ENCODE measurements at regions not wholly inside any gene's neighbourhood (a gene's known extent, or its start where the extent isn't known, plus 50 kb on each side); places are given as distances from the start of the nearest gene placed in this dataset.

DNA sequence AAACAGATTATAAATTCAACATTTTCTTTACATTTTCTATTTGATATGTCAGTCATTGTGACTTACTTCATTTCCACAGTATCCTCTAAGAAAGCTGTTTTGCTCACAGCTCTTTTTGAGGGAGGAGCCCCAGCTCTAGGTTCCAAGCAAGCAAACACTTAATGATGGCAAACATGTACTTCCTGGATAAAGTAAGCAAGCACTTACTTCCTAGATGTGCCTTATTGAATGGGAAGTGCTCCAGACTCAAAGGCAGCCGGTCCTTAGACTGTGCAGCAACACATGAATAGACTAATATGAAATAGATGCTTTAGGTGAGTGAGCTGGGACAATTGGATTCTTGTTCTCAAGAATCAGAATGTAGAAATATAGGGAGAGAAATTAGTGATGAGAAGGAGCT lies 2149.8 kb upstream of the PIK3C3 start:
- H3K4me3 ChIP-seq (ENCODE audit: low read depth, low read length) = no peak overlapping the region
- H3K27me3 ChIP-seq (ENCODE audit: control insufficient read depth, insufficient read depth, low read length) = no peaks in the 10 kb centered on the region
- DNase-seq (ENCODE audit: low read depth) (no peak), FAIRE-seq (no peak)
- TF ChIP-seq, protein P1, sequence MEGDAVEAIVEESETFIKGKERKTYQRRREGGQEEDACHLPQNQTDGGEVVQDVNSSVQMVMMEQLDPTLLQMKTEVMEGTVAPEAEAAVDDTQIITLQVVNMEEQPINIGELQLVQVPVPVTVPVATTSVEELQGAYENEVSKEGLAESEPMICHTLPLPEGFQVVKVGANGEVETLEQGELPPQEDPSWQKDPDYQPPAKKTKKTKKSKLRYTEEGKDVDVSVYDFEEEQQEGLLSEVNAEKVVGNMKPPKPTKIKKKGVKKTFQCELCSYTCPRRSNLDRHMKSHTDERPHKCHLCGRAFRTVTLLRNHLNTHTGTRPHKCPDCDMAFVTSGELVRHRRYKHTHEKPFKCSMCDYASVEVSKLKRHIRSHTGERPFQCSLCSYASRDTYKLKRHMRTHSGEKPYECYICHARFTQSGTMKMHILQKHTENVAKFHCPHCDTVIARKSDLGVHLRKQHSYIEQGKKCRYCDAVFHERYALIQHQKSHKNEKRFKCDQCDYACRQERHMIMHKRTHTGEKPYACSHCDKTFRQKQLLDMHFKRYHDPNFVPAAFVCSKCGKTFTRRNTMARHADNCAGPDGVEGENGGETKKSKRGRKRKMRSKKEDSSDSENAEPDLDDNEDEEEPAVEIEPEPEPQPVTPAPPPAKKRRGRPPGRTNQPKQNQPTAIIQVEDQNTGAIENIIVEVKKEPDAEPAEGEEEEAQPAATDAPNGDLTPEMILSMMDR (IDR thresholded peaks at IDR 0.05; ENCODE audit: insufficient read depth, low read length, severe bottlenecking) = no peak
- H3K36me3 ChIP-seq (ENCODE audit: control insufficient read depth, insufficient read depth, low read length) = no peaks in the 10 kb centered on the region

DNA sequence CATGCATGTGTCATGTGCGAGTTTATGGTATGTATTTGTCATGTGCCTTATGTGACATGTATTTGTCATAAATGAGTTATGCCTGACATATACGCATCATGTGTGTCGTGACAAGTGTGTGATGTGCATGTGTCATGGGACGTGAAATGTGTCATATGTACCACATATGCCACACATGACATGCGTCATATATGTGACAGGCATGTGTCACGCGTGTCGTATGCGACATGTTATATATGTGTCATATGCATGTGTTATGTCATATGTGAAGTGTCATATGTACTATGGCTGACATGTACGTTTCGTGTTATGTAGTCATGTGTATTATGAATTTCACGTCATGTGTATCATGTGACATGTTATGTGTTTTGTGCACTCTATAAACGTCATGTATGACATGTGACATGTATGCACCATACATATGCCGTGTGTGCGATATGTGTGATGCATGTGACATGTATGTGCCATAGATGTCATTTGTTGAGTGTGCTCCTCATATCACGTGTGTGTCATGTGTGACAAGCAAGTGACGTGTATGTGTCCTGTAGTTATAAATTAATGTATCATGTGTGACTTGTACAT lies 2152.3 kb upstream of the PIK3C3 start:
- DNase-seq (ENCODE audit: low read depth) (no peak), FAIRE-seq (no peak)
- Histone ChIP-seq H3K4me3 (ENCODE audit: low read depth, low read length) (no peak overlapping the region), H3K27me3 (ENCODE audit: control insufficient read depth, insufficient read depth, low read length) (no peaks in the 10 kb centered on the region), H3K36me3 (ENCODE audit: control insufficient read depth, insufficient read depth, low read length) (no peaks in the 10 kb centered on the region)
- TF ChIP-seq, protein P1 (IDR thresholded peaks at IDR 0.05; ENCODE audit: insufficient read depth, low read length, severe bottlenecking) = no peak

DNA sequence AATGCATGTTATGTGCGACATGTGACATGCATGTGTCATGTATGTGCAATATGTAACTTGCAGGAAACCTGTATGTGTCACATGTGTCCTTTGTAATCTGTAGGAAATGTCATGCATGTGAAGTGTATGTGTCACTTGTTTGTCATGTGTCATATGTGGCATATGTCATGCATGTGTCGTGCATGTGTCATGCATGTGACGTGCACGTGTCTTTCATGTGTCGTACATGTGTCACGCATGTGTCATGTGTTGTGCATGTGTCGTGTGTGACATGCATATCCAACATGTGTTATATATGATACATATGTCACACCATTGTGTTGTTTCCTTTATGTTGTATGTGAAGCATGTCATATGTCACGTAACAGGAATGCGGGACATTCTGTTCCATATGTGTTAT lies 2153.2 kb upstream of the PIK3C3 start:
- no peaks in the 10 kb centered on the region for H3K27me3 ChIP-seq (ENCODE audit: control insufficient read depth, insufficient read depth, low read length)
- FAIRE-seq = peak; percentile 93
- H3K36me3 ChIP-seq (ENCODE audit: control insufficient read depth, insufficient read depth, low read length) = no peaks in the 10 kb centered on the region
- no peak overlapping the region for H3K4me3 ChIP-seq (ENCODE audit: low read depth, low read length)
- no peak for DNase-seq (ENCODE audit: low read depth)
- TF ChIP-seq, protein P1 (IDR thresholded peaks at IDR 0.05; ENCODE audit: insufficient read depth, low read length, severe bottlenecking) = no peak

DNA sequence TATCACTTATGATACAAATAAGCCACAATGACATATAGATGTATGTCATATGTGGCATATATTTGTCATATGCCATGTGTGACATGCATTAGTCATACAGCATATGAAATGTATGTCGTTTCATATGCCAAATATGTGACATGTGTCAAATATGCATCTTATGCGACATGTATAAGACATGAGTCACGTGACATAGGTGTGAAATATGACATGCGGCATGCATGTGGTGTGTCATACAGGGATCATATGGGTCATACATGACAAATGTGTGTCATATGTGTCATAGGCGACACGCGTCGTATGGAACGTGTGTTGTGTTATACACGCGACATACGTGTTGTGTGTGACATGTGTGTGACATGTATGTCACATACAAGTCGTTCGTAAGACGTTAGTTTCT lies 2154.0 kb upstream of the PIK3C3 start:
- TF ChIP-seq, protein P1 (IDR thresholded peaks at IDR 0.05; ENCODE audit: insufficient read depth, low read length, severe bottlenecking) = no peak
- no peaks in the 10 kb centered on the region for H3K27me3 ChIP-seq (ENCODE audit: control insufficient read depth, insufficient read depth, low read length)
- FAIRE-seq (no peak), DNase-seq (ENCODE audit: low read depth) (no peak)
- no peak overlapping the region for H3K4me3 ChIP-seq (ENCODE audit: low read depth, low read length)
- H3K36me3 ChIP-seq (ENCODE audit: control insufficient read depth, insufficient read depth, low read length) = no peaks in the 10 kb centered on the region

DNA sequence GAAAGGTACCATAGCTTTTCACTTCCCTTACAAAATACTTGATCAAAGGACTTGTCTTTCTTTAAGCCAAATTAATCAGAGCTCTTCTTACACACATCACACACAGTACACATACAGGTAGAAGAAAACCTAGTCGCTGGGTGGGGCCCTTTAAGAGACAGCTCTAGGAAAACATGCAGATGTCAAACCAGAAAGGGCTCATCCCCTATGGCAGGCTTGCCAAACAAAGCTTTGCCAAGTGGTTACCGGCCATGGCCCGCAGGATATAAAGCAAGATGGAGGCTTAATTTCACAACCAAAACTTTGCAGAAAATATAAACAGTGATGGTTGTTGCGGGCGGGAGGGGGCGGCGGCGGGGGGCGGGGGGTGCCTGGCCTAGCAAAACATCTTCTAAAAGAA lies 2156.0 kb upstream of the PIK3C3 start:
- H3K27me3 ChIP-seq (ENCODE audit: control insufficient read depth, insufficient read depth, low read length) = no peaks in the 10 kb centered on the region
- TF ChIP-seq, protein P1 (IDR thresholded peaks at IDR 0.05; ENCODE audit: insufficient read depth, low read length, severe bottlenecking) = no peak
- FAIRE-seq = no peak
- no peak for DNase-seq (ENCODE audit: low read depth)
- H3K36me3 ChIP-seq (ENCODE audit: control insufficient read depth, insufficient read depth, low read length) = no peaks in the 10 kb centered on the region
- H3K4me3 ChIP-seq (ENCODE audit: low read depth, low read length) = peak overlapping the region; percentile 61

DNA sequence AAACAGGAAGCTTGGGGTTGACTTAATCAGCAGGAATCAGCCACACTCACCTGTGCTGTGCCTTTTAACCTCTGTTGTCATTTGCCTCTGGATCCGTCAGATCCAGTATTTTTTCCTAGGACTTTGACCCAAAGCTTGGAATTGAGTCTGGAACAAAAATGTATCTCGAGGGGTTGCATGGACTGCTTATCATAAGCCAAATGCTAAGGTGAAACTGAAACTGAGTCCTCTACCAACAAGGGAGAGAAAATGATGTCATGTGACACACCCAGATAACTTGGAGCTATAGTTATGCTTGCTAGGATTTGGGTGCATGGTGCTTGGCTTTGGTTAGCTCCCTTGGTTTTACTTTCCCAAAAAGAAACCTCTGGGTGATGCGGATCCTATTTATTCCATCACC lies 2158.6 kb upstream of the PIK3C3 start:
- DNase-seq (ENCODE audit: low read depth) (no peak), FAIRE-seq (no peak)
- Histone ChIP-seq H3K36me3 (ENCODE audit: control insufficient read depth, insufficient read depth, low read length) (no peaks in the 10 kb centered on the region), H3K27me3 (ENCODE audit: control insufficient read depth, insufficient read depth, low read length) (no peaks in the 10 kb centered on the region), H3K4me3 (ENCODE audit: low read depth, low read length) (no peak overlapping the region)
- TF ChIP-seq, protein P1 (IDR thresholded peaks at IDR 0.05; ENCODE audit: insufficient read depth, low read length, severe bottlenecking) = no peak

Measured in bronchial epithelial cell (primary cell).